ENCODE measurements at regions not wholly inside any gene's neighbourhood (a gene's known extent, or its start where the extent isn't known, plus 50 kb on each side); places are given as distances from the start of the nearest gene placed in this dataset.
"Not testable (repeated sequence)": the region's sequence is repeated elsewhere in the genome, so short reads cannot be mapped to it uniquely, and the experiment has no call there.

- TF ChIP-seq POLR2A (IDR thresholded peaks at IDR 0.05; ENCODE audit: low read depth, low read length); CTCF (IDR thresholded peaks at IDR 0.05; ENCODE audit: extremely low read depth in 1 of 2, insufficient read depth in 1 of 2, low read depth in 1 of 2, low read length in 2 of 2); POLR2AphosphoS5 (IDR thresholded peaks at IDR 0.05; ENCODE audit: insufficient read depth, low read depth, low read length); MYC (IDR thresholded peaks at IDR 0.05; ENCODE audit: low read depth, low read length); JUN (IDR thresholded peaks at IDR 0.05; ENCODE audit: borderline replicate concordance, insufficient read depth, insufficient read length, low read depth); EZH2 (IDR thresholded peaks at IDR 0.05; ENCODE audit: borderline replicate concordance, low read depth, low read length, severe bottlenecking); GATA2 (IDR thresholded peaks at IDR 0.05; ENCODE audit: insufficient read depth, insufficient read length, low read depth, low read length): not testable (repeated sequence)
Observed at GRCh38 chr1:73827283-73827682, 370.7 kb downstream of the LRRIQ3 start.

Data from endothelial cell of umbilical vein (primary cell).